Testis (tissue), 2 donors: ENCODE measurements at regions not wholly inside any gene's neighbourhood (a gene's known extent, or its start where the extent isn't known, plus 50 kb on each side); places are given as distances from the start of the nearest gene placed in this dataset.

ENCODE experiments used
- DNase-seq: peaks from one replicate; pipeline ENCODE4 v3.0.0-alpha.2; 2019
- H3K27ac ChIP-seq, 2 donors: fragments of 200-600 bp; sonication (generic); one replicate each; pipeline ENCODE4 v1.5.1; 2019
- H3K27me3 ChIP-seq: fragments of 200-600 bp; sonication (generic); one replicate; pipeline ENCODE4 v1.5.1; 2019
- H3K36me3 ChIP-seq: fragments of 200-600 bp; sonication (generic); one replicate; pipeline ENCODE4 v1.5.1; 2017; ENCODE audit warnings: low read depth; ENCODE audit errors: missing control alignments
- H3K4me1 ChIP-seq: fragments of 200-600 bp; sonication (generic); one replicate; pipeline ENCODE4 v1.5.1; 2019
- H3K4me3 ChIP-seq, 2 donors: fragments of 200-600 bp; sonication (generic); one replicate each; pipeline ENCODE4 v1.5.1; 2017 to 2019
- H3K9me3 ChIP-seq: fragments of 200-600 bp; sonication (generic); one replicate; pipeline ENCODE4 v1.5.1; 2017
- CTCF ChIP-seq, 3 experiments: fragments of 450-650 bp in 2 of 3; fragments of 200-600 bp in 1 of 3; sonication (generic) in 1 of 3; IDR thresholded peaks; one replicate each; pipeline ENCODE4 v1.5.1; 2016 to 2019; ENCODE audit warnings: antibody characterized with exemption in 3 of 3, mild to moderate bottlenecking in 2 of 3, moderate library complexity in 1 of 3
- POLR2A ChIP-seq: fragments of 450-650 bp; IDR thresholded peaks from one replicate; pipeline ENCODE4 v1.6.1; 2017; ENCODE audit warnings: antibody characterized with exemption, mild to moderate bottlenecking, moderate library complexity
- WGBS, 2 donors: methylation state at CpG; one replicate each; pipeline ENCODE4 v1.1.5; 2018; 5-methylcytosine and 5-hydroxymethylcytosine counted together
- intact Hi-C: fragments of 100-400 bp; cut with DNase I; formaldehyde crosslinking; loops from one replicate; pipeline ENCODE4 v1.15.1; 2023; ENCODE audit warnings: low total_unique reads

- H3K9me3 ChIP-seq: no peaks in the 10 kb centered on the region
- H3K27ac ChIP-seq: no peak overlapping the region
- intact Hi-C loops: no loop called here
- no peak overlapping the region for H3K4me3 ChIP-seq
- 75 to 85% methylated on average over 6 of the region's 6 CpGs for whole genome bisulfite sequencing, 2 donors
- no peak for TF ChIP-seq POLR2A
- no peak for TF ChIP-seq CTCF (IDR thresholded peaks at IDR 0.05)
- no peaks in the 10 kb centered on the region for H3K4me1 ChIP-seq
- no peaks in the 10 kb centered on the region for H3K27me3 ChIP-seq
- H3K36me3 ChIP-seq: no peaks in the 10 kb centered on the region
- no peak for DNase-seq
These were observed 52.3 kb upstream of the KCNA5 start for GRCh38 chr12:4991373-4991772.

- DNase-seq: no peak
- TF ChIP-seq POLR2A: no peak
- TF ChIP-seq CTCF (IDR thresholded peaks at IDR 0.05): no peak
- no peaks in the 10 kb centered on the region for H3K36me3 ChIP-seq
- H3K27ac ChIP-seq: no peak overlapping the region
- H3K4me3 ChIP-seq: no peak overlapping the region
- H3K4me1 ChIP-seq: no peaks in the 10 kb centered on the region
- intact Hi-C loops: no loop called here
- WGBS, 2 donors: 61 to 62% methylated on average over 3 of the region's 3 CpGs
- H3K9me3 ChIP-seq: no peaks in the 10 kb centered on the region
- no peaks in the 10 kb centered on the region for H3K27me3 ChIP-seq
These were observed 51.9 kb upstream of the KCNA5 start for GRCh38 chr12:4991801-4992200.

- H3K4me1 ChIP-seq: no peaks in the 10 kb centered on the region
- intact Hi-C loops: no loop called here
- H3K9me3 ChIP-seq: no peaks in the 10 kb centered on the region
- no peak for TF ChIP-seq POLR2A
- no peak for TF ChIP-seq CTCF (IDR thresholded peaks at IDR 0.05)
- no peaks in the 10 kb centered on the region for H3K27me3 ChIP-seq
- H3K4me3 ChIP-seq: no peak overlapping the region
- 80 to 82% methylated on average over 4 of the region's 4 CpGs for WGBS, 2 donors
- DNase-seq: no peak
- H3K36me3 ChIP-seq: no peaks in the 10 kb centered on the region
- no peak overlapping the region for H3K27ac ChIP-seq
These were observed 50.8 kb upstream of the KCNA5 start for GRCh38 chr12:4992871-4993270.
